Astrocyte of the hippocampus (primary cell): ENCODE measurements at regions not wholly inside any gene's neighbourhood (a gene's known extent, or its start where the extent isn't known, plus 50 kb on each side); places are given as distances from the start of the nearest gene placed in this dataset.
A peak's percentile ranks its signal among the peaks of the same experiment; 100 is the strongest.

Experiments
- DNase-seq: peaks from one replicate; pipeline ENCODE4 v3.0.0; 2011; ENCODE audit warnings: low read depth, low spot score

DNA sequence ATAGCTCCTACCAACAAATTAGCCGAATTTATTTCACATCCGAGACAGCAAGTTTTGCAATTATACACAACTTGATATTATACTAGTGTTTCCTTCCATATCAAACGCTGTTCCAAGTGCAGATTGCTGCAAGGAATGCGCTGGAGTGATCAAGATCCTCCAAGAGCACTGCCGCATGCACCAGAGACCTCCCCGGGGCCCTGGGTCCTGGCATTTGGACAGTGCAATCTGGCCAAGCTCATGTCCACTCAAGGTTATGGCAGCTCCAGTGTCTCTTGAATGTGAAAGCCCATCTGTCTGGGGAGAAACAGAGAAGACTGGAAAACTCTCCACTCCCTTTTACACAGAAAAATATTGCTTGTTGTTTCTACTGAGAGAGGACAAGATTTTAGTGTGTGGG, 111.9 kb downstream of the HSPH1 start:
- DNase-seq, result no peak

DNA sequence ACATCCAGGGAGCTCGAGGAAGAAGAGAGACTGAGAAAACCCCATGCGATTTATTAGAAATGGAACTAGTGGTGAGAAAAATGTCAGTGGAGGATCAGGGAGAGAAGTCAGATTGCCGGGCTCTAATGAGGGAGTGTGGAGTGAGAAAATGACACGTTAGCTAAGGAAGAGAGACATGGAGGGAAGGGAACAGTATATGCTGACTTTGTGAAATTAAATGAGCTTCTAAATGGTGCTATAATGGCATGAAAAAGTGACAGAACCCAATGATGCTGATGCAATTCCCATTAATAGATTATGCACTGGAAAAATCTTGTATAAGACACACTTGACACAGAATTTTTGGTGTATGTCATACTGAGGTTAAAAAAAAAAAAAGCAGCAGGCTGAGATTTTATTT, 112.6 kb downstream of the HSPH1 start:
- no peak for DNase-seq

DNA sequence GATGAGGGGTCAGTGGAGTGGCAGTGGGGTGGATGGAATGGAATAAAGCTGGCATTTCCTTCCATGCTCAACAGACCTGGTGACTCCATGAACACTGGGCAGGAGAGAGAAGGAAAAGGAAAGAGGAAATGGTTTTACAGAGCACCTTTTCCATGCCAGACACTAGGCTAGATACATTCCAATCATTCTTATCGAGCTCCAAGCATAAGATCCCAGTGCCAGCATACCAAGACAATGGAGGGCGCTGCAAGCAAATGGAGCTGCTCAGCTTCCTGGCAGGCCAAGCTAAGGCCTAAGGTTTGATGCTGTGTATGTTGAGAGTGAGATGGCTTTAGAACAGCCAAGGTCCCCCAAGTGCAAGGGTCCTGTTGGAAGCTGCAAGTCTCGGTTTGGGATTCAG, 113.2 kb downstream of the HSPH1 start:
- peak; percentile 64 for DNase-seq

DNA sequence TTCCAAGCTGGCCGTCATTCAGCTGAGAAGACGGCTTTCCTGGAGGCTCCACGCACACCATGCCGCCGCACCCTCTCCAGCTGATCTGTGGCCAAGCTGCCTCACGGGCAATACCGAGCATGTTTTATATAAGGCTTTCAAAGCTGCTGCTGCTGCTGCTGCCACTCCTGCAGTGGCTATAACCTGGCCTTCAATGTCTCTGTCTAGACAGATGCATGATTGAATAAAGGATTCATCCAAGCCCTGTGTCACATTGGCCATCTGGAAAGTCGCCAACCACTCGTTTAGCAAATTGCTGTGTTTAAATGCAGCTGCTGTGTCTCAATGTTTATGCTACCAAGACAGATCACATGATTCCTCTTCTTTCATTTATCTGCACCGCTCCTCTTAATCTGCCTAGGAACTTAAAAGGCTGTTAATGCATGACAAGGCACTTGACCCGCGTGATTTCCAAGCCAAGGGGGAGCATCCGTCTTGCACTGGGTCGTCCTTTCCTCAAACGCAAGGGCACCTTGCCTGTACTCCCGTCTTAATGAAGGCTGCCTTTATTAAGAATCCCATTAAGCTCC, 114.3 kb downstream of the TEX26 start:
- DNase-seq, result peak; percentile 47

DNA sequence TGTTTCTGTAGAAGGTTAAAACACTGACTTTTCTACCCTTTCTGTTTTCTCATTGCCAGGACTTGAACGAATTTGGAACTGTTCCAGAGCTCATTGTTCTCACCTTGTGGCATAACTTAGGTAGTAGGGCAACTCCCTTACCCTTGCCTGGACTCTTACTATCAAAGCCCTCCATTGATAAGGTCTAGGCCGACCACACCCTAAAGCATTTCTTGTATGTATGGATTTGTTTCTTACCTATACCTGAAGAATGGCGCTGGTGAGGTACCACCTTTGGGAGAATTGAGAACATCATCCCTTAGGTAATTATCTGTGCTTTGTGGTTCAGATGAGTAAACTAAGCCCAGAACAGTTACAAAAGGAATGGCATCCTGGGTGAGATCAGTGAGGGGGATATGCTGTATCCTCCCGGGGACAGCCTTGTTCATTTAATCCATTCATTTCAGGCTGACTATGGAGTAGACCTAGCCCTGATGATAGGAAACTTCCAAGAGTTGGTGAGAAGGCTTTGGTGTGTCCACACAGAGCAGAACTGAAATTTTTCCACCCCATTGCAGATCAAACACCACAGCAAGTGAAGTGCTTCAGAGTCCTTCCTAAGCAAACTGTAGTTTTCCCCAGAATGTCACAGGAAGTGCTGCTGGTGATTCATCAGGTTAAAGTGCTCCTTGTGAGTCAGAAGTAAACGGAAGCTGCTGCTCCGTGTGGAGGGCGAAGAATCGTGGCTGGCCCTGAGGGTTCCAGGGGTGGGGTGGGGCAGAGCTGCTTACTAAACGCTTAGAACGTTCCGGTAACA, 113.0 kb downstream of the TEX26 start:
- peak; percentile 86 for DNase-seq

DNA sequence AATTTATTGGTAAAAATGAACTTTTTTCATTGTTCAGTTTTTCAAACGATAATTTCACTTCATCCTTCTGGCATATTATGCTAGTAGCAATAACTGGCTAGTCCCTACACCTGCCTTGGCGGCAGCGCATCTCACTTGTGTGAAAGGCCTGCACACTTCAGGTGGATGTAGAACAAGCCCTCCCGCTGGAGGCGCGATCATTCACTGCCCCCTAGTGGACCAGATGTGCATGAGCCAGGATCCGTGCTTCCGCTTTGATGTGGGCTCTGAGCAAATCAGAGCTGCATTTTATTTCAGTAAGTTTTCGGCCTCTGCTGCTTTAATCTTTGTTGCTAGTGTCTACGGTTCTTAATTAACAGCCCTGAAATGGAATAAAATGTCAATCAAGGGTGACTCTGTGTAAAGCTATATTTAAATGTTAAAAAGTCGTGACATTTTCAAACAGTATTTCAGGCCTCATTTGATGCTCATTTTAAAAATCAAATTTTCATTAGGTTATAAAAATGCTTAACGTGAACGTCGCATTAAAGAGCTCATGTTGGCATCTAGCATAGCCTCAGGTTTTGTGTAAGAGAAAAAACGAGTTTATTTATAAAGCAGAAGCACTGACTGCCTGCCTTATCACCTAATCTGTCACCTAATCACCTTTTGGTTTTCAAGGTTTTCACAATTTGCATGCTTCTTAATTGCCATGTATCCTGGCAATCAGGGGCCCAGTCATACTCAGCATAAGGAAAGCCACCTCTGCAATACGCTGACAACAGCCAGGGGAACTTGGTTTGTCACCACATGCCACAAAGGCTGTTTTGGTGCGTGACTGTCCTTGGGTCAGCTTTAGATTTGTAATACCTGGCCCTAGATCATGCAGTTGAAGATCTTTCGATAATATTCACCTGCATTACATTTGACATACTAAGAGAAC, 112.2 kb downstream of the TEX26 start:
- peak; percentile 92 for DNase-seq

DNA sequence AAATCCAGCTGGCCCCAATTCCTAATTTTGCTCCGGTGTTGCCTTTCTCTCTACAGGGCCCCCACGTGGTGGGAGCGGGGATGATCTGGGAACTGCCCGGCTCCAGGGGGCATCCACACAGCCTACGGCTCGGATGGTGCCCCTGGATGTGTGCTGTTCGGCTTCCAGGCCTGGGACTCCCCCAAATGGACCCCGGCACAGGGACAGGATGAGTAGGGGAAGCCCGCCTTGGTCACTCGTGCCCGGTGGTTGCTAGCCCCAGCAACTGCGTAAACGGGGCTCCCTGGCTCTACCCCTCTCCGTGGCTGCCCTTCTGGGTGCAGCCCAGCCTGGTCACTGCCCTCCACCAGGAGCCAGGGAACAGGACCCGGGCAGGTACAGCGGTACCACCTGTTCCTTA, 111.5 kb downstream of the TEX26 start:
- DNase-seq, result no peak

DNA sequence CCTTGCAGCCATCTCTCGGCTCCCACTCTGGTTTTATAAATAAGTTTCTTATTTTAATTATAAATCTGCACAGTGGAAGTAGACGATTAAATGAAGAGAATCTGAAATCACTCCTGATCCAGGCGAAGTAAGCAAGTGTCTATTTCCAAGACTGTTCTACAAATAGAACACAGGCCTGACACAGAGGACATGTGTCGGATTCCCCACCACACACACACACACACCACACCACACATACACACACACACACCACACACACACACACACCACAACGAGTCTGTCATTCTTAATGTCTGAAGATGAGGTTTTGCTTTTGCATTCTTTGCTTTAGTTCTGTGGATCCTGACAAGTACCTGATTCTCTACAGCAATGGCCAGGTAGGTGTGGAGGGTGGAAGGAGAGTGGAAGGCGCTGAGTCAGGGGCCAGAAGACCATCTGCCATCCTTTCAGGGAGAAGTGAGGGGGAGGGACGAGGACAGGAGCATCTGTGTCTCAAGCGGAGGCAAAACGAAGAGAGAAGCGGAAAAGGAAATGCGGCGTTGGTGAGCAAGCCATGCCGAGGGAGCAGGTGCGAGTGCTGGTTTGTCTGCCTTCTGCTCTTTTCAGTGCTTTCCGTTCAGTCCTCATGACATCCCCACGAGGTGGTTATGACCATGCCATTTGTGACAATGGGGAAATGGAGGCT, 110.2 kb downstream of the TEX26 start:
- no peak for DNase-seq

DNA sequence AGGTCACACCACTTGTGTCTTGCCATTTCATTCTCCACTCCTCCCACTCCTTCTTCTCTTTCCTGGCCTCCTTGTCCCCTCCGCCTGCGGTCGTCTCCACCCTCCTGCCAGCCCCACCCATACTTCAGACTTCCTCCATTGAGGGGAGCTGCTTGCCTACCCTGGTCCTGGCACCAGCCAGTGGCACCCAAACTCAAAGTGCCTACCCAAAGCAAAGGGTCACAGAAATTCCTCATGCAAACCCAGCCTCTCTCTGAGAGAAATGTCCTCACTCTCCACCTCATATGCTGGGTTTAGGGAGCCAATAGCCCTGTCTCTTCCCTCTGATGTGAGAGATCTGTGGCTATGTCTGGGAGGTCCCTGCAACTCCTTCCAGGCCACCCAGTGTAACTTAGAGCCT, 109.6 kb downstream of the TEX26 start:
- DNase-seq, result no peak

DNA sequence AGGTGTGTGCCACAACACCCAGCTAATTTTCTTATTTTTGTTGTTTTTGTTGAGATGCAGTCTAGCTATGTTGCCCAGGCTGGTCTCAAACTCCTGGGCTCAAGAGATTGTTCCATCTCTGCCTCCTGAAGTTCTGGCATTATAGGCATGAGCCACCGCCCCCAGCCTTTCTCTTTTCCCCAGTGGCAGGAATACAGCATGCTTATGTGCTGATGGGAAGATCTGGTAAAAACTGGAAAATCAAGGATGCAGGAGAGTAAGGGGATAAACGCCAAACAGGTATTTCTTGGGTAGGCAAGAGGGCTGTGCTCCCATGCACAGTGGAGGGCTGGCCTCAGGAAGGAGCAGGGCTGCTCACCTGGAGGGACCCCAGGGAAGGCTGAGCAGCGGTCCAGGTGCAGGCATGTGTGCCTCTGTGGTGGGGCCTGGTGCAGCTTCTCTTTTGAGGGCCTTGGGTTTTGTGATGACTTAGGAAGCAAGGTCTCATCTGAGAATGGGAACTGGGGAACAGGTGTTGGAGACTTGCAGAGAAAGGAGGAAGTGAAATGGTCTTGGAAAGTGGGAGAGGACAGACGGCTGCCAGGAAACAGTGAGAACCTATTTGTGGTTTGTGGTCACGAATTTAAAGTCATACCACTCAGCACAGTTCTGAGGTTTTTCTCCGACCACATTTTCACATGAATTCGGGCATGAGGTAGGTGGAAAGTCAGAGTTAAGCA, 106.5 kb downstream of the TEX26 start:
- DNase-seq, result peak; percentile 91

DNA sequence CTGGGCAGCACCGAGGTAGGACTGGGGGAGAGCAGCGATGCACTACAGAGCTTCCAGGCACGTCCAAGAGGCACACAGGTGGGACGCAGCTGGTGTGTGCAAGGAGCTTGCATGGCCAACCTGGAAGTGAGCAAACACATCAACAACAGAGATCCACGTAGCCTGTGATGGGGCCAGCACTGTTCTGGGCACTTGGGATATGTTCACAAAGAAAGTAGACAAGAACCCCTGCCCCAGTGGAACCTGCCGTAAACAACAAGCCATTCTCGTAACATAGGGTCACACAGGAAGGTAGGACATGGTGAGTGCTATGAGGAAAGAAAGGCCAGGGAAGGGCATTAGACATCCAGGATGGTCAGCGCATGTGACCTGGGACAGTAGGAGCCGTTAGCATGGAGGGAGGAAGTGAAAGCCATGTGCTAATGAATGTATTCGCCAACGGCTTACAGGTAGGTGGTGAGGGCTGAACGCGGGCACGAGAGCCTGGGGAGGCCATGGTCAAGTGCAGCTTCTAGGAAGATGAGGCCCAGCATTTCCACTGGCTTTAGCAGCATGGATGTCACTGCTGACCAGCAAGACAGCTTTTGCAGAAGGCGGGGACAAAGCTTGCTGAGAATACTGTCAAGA, 105.5 kb downstream of the TEX26 start:
- DNase-seq, result no peak

DNA sequence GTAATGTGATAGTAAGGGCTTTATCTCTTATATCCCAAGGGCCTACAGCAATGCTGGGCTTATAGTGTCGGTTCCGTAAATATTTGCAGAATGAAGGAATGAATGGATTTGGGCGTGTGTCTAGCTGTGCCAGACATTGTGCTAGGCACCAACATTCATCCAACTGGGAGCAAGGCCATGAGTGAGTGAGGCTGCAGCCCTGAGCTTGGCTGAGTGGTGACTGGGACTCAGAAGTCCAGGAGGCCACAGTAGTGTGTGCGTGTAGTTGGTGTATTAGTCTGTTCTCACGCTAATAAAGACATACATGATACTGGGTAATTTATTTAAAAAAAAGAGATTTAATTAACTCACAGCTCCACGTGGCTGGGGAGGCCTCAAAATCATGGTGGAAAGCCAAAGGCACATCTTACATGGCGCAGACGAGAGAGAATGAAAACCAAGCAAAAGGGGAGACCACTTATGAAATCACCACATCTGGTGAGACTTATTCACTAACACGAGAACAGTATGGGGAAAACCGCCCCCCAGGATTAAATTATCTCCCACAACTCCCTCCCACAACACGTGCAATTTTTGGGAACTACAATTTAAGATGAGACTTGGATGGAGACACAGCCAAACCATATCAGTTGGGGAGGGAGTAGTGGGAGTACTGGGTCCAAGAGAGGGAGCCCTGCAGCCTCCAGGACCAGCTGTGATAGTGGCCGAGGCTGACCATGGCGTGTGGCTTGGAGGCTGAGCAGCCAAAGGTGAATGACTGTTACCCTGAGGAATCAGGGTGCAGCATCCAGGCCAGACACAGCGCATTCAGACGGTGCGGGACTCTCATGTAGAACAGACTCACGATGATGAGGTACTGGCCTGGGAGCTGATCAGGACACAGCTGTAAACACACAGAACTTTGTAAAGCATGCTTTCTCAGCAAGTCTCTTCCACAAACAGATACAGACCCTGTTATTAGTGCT, 104.6 kb downstream of the TEX26 start:
- DNase-seq, result no peak

DNA sequence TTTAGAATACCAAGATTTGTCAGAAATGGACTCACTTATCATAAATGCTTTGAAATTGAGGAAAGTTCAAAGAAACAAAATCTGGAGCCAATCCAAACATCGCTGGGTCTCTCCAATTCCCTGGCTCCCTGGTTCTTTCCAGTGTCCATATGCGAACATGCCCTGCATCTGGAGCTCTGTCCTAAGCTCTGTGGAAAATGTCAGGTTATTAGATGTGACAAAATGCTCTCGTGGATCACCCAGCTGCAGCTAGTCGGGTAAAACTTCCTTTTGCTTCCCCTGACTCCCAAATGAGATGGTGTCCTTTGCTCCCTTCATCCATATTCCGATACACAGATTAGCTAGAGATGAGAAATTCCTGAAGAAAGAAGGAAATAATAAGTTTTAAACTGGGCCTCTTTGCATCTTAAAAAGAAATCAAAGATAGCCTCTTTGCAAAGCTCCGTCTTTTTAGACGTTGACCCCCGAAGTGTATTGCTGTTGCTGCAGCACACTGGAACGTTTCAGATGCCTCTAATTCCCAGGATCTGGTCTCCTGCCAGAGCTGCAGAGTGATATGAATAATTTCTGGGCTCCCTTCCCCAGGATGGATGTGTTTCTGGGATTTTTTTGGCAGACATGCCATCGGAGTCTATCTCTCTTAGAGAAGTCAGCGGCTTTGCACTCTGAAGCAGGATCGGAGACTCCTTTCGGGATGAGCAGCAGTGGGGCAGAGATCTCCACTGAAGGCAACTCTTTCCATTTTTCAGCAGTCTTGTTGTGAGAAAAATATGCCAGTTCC, 102.9 kb downstream of the TEX26 start:
- peak; percentile 43 for DNase-seq

DNA sequence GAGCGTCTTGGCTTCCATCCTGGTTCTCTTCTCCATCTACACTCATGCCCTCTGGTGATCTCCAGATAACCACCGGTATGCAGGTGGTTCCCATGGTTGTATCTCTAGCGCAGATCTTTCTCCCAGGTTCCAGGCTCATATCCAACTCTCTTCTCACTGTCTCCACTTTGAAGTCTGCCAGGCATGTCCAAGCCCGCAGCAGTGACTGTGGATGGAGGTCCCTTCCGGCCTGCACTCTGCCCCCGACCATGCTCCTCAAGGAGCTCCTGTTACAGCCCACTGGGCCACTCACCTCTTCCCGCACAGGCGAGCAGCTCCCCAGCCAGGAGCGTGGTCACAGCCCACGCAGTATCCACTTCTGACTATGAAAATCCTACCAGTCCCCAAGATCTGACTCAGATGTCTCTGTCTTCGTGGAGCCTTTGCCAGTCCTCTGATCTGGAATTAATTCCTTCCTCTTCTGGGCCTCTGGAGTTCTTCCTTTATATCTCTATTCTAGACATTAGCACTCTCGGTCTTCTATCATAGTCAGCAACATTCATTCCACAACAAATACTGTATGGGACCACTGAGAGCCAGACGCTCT, 100.2 kb downstream of the TEX26 start:
- DNase-seq, result no peak

DNA sequence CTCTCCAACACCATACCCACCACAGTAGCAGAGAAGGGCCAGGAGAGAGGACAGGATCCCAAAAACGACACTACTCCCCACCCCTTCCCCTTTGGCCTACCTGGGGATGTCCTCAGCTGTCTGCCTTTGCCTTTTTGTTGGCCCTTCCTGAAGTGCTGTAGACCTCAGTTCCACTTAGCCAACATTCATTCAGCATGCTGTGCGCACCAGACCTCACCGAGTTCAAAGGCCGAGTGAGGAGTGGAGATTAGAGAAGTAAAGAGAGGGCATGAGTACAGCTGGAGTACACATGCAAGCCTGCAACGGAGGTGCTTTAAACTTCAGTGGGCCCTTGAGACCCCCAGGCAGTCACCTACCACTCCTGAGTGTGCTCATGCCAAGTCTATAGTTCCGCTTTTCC, 99.0 kb downstream of the TEX26 start:
- no peak for DNase-seq

DNA sequence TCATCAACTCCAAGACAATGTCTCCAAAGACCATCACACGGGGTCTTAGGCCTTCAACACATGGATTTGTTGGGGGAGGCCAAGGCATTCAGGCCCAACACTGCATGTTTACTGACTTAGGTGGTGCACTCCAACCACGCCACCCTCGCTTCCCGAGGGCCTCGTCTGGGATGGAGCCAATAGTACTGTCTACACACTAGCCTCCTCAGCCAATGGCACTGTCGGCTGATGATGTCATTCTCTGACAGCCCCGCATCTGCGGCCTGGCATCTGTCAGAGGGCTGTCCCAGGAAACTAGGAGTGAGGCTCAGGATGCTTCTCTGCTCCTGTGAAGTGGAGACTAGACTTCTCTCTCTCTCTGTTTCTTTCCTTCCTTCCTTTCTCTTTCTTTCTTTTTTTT, 96.6 kb downstream of the TEX26 start:
- DNase-seq, result no peak

DNA sequence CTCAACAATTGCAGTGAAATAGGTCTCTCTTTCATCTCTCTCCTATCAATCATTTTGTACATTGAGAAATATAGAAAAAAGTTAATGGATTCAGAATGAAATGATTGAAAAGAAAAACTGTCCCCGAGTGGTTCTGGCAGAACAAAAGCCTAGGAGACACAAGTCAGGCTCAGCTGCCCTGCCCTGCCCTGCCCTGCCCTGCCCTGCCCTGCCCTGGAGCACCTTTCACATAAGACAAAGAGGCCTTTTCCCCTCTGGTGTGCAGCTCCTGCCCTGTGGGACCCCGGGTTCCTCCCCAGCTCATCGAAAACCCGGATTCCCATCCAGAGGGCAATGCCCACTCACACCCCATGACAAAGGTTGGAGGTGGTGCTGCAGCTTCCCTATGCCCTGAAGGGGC, 94.7 kb downstream of the TEX26 start:
- no peak for DNase-seq
